Fibroblast of skin of left biceps (primary cell): ENCODE measurements at regions not wholly inside any gene's neighbourhood (a gene's known extent, or its start where the extent isn't known, plus 50 kb on each side); places are given as distances from the start of the nearest gene placed in this dataset.
"Not testable (repeated sequence)": the region's sequence is repeated elsewhere in the genome, so short reads cannot be mapped to it uniquely, and the experiment has no call there.

Experiments used
- DNase-seq, 2 experiments: peaks; one replicate each; pipeline ENCODE4 v3.0.0-alpha.2; 2013; ENCODE audit warnings: low read depth in 2 of 2

DNA sequence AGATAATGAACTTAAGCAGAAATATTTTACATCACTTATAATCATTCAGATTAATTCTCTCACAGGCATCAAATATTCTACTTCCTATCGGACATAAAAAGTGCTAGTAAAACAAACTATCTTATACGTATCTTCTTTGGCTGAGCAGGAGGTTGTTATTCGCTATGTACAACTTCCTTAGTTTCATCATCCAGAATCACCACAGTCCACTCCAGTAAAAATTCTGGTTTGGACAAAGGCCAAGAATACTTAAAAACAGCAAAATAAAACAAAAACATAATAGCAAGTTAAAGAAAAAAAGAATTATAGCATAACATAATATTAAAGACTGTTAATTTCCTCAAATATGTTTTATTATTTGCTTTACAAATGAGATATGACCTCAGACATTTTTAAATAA is 1077.1 kb upstream of the CELF4 start:
- DNase-seq = no peak

DNA sequence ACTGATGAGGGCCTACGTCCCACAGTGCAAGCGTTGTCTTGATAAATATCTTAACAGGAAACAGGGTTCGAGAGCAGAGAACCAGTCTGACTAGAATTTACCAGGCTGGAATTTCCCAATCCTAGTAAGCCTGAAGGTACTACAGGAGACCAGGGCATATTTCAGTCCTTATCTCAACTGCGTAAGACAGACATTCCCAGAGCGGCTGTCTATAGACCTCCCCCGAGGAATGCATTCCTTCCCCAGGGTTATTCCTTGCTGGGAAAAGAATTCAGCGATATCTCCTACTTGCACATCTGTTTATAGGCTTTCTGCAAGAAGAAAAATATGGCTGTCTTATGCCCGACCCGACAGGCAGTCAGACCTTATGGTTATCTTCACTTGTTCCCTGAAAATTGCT is 1074.1 kb upstream of the CELF4 start:
- DNase-seq = not testable (repeated sequence)

- no peak for DNase-seq
Measured at GRCh38 chr18:38635709-38636430, 1070.3 kb upstream of the CELF4 start.

- no peak for DNase-seq
Measured at GRCh38 chr18:38634117-38634516, 1068.5 kb upstream of the CELF4 start.

GRCh38 chr18:38633333-38633732 is 1067.7 kb upstream of the CELF4 start:
- no peak for DNase-seq

- DNase-seq = no peak
Measured at GRCh38 chr18:38619129-38619528, 1053.5 kb upstream of the CELF4 start.

- DNase-seq = no peak
Measured at GRCh38 chr18:38616306-38616705, 1050.7 kb upstream of the CELF4 start.

DNA sequence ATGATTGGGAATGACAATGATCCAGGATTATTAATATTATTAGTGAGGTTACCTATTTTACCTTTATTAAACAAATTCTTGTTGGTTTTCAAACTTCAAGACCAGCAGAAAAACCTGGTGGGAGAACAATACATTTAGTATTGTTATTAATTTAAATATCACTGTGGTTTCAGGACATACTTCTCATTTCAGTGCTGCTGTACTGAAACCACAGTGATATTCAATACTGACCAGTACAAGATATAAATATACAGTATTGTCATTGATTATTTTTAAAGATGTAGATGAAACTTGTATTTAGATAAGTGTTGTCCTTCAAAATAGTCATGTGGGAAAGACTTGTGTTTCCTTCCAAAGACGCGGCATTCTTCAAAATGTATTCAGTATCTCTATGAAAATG is 1047.3 kb upstream of the CELF4 start:
- no peak for DNase-seq

- no peak for DNase-seq
Measured at GRCh38 chr18:38611036-38611964, 1045.7 kb upstream of the CELF4 start.

GRCh38 chr18:38606841-38607240 is 1041.2 kb upstream of the CELF4 start:
- DNase-seq = no peak

- DNase-seq = no peak
Measured at GRCh38 chr18:38602341-38602740, 1036.7 kb upstream of the CELF4 start.

DNA sequence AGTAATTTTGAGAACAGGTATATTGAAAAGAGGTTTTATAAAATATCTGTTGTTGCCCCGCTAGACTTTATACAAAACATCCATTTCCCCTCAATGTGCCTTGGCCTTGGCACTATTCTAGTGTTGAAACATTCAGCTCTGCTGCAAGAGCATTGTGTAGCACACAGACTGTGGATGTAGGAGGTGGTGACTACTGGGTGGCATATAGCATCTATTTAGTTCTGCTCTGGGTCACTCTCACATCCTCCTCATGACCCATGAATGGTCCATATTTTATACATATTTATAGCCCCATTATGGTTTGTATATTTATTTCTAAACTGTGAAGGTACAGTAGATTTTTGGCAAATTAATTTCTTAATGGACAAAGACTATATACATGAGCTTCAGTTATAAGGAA is 1022.0 kb upstream of the CELF4 start:
- DNase-seq = no peak

- no peak for DNase-seq
Measured at GRCh38 chr18:38586327-38586726, 1020.7 kb upstream of the CELF4 start.

DNA sequence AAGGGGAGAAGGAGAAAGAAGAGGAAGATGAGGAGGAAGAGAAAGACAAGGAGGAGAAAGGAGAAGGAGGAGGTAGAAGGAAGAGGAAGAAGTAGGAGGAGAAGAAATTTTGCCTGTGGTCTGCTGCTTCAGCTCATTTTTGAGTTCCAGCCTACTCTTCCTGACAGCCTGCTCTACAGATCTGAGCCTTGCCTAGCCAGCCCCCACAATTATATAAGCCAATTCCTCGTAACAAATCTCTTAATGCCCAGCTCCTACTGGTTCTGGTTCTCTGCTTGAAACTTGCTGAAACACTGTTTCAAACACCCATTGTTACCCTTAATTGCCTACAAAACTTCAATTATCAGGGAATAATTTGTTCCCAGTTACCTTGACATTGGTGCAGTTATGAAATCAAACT is 1014.2 kb upstream of the CELF4 start:
- no peak for DNase-seq

GRCh38 chr18:38576916-38577315 is 1011.3 kb upstream of the CELF4 start:
- no peak for DNase-seq

DNA sequence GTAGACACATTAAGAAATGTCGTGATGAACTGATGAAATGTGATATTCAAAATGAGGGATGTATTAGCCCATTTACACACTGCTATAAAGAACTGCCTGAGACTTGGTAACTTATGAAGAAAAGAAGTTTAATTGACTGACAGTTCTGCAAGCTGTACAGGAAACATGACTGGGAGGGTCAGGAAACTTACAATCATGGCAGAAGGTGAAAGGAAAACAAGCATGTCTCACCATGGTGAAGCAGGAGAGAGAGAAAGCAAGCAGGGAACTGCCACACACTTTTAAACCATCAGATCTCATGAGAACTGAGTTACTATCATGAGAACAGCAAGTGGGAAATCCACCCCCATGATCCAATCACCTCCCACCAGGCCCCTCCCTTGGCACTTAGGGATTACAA is 1010.8 kb upstream of the CELF4 start:
- no peak for DNase-seq

GRCh38 chr18:38575648-38576047 is 1010.0 kb upstream of the CELF4 start:
- DNase-seq = no peak

DNA sequence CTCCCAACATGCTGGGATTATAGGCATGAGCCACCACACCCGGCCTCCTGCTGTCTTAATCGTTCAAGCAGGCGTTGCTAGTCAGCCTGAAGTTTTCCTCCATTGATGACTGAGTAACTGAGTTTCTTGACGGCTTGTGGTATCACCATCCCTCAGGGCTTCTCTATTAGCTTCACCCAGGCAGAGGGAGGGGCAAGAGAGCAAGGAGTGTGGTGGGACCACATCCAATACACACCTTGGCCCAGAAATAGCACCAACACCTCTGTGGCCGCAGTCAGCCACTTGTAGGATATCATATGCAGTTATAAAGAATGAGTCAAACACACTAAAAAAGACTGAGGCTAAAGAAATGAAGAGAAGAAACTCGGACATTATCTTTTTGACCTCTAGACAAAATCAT is 1009.4 kb upstream of the CELF4 start:
- no peak for DNase-seq

DNA sequence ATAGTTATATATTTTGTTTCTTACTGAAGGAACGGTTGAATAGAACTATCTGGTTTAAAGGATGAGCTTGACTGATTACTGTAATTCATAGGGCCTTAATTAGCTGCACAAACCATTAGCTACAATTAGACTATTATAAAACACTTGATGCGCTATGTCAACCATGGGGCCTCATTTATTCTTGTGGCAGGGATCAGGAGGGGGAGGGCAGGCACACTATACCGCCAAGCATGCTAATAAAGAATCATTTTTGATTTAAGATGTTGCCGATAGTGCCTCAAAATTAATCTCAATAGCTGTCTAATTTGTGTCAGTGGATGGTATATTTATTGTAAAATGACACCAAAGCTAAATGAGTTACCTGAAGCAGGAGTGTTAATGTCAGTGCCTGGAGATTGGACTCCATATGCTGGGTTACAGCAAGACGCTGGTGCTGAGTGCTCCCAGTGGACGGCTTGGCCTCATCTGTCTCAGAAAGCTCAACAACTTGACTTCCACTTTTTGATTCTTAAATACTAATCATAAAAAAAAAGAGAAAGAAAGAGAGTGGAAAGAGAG is 1007.0 kb upstream of the CELF4 start:
- no peak for DNase-seq

DNA sequence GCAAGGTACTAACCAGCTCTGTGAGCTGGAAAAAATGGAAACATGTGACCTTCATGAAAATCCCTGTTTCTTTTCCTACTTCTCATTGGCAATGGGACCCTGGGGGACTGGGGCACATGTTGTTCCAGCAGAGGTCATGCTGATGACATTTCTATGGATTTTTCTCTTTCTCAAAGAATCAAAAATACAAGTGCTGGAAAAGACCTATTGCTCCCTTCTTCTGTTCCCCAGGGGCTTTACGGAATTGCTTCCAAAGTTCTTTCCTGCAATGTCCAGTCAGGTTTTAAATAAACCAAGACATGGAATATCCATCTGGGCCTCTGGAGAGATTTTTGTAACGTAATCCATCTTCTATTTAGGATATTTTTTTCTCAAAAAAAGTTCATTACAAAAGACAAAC is 1006.1 kb upstream of the CELF4 start:
- no peak for DNase-seq

GRCh38 chr18:38565513-38565912 is 999.9 kb upstream of the CELF4 start:
- no peak for DNase-seq

- no peak for DNase-seq
Measured at GRCh38 chr18:38563396-38563980, 997.9 kb upstream of the CELF4 start.
